ENCODE measurements at regions not wholly inside any gene's neighbourhood (a gene's known extent, or its start where the extent isn't known, plus 50 kb on each side); places are given as distances from the start of the nearest gene placed in this dataset.

DNA sequence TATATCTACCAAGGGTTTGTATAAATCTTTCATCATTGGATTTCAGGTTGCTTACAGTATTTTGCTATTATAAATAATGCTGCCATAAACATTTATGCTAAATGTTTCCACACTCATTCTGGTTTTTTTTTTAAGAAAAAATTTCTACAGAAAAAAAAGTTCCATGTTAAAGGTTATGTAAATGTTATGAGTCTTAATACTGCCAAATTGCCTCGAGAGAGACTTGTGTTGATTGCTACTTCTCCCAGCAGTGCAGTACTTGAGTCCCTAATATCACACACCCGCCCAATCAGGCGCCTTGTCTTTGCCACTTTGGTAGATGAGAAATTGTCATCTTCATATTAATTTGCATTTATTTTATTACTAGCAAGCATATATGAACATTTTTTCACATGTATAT, 96.7 kb upstream of the TMEM26 start:
- Histone ChIP-seq H3K27ac (no peak overlapping the region), H3K9me3 (peaks cover 0 to 3% (median 0%) of the 10 kb centered on the region in 4 donors), H3K4me1 (no peaks in the 10 kb centered on the region), H3K36me3 (no peaks in the 10 kb centered on the region), H3K4me3 (no peak overlapping the region), H3K27me3 (no peaks in the 10 kb centered on the region)
- TF ChIP-seq, protein P1, sequence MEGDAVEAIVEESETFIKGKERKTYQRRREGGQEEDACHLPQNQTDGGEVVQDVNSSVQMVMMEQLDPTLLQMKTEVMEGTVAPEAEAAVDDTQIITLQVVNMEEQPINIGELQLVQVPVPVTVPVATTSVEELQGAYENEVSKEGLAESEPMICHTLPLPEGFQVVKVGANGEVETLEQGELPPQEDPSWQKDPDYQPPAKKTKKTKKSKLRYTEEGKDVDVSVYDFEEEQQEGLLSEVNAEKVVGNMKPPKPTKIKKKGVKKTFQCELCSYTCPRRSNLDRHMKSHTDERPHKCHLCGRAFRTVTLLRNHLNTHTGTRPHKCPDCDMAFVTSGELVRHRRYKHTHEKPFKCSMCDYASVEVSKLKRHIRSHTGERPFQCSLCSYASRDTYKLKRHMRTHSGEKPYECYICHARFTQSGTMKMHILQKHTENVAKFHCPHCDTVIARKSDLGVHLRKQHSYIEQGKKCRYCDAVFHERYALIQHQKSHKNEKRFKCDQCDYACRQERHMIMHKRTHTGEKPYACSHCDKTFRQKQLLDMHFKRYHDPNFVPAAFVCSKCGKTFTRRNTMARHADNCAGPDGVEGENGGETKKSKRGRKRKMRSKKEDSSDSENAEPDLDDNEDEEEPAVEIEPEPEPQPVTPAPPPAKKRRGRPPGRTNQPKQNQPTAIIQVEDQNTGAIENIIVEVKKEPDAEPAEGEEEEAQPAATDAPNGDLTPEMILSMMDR (IDR thresholded peaks at IDR 0.05) = no peak
- TF ChIP-seq POLR2A (IDR thresholded peaks at IDR 0.05) (no peak), EP300 (IDR thresholded peaks at IDR 0.05) (no peak)
- 70 to 74% methylated on average over 3 of the region's 3 CpGs for WGBS, 2 donors
- DNase-seq (ENCODE audit: low spot score in 2 of 2) = no peak

DNA sequence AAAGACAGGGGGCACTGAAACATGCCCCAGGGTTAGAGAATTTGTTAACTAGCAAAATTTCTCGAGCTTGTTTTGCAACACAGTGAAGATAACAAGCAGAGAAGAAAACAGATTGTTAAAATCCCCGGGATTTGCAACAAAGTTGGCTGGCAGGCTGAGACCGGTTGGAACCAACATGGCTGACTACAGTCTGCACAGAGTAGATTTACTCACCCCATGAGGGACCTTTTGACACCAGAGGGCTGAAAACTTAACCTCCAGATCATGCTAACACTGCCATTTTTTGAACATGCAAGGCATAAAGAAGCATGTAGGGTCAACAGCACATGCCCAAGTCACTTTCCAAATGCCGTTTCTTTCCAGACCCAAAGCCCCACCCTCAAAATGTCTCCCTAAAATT, 95.2 kb upstream of the TMEM26 start:
- TF ChIP-seq EP300 (IDR thresholded peaks at IDR 0.05) = no peak
- TF ChIP-seq, protein P1 (IDR thresholded peaks at IDR 0.05) = no peak
- TF ChIP-seq POLR2A (IDR thresholded peaks at IDR 0.05) = no peak

DNA sequence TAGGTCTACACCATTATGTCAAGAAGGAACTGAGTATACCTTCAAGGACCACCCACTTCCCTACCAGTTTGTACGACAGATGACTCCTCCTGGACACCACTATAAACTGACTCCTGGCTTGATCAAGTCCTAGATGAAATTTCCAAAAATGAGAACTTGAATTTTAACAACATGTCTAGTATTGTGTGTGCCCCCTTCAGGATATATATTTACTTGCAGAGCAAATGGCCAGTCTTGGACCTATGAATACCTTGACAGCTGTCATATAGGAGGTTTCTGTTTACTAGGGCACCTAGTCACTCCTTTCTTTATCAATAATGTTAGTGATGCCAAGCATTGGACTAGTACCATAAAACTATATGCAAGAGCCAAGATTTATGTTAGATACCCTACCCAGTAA, 94.1 kb upstream of the TMEM26 start:
- Histone ChIP-seq H3K4me1 (no peaks in the 10 kb centered on the region), H3K4me3 (no peak overlapping the region), H3K27ac (no peak overlapping the region), H3K27me3 (no peaks in the 10 kb centered on the region), H3K9me3 (peaks cover 0 to 3% (median 0%) of the 10 kb centered on the region in 4 donors), H3K36me3 (no peaks in the 10 kb centered on the region)
- TF ChIP-seq, protein P1 (IDR thresholded peaks at IDR 0.05) = no peak
- no peak for TF ChIP-seq EP300 (IDR thresholded peaks at IDR 0.05)
- TF ChIP-seq POLR2A (IDR thresholded peaks at IDR 0.05) = no peak
- WGBS, 2 donors = 82 to 90% methylated on average over 1 of the region's 1 CpG
- no peak for DNase-seq (ENCODE audit: low spot score in 2 of 2)

More for the DNA sequence above, 95.2 kb upstream of the TMEM26 start:
- Histone ChIP-seq H3K27me3 (no peaks in the 10 kb centered on the region), H3K27ac (no peak overlapping the region), H3K9me3 (peaks cover 0 to 3% (median 0%) of the 10 kb centered on the region in 4 donors), H3K36me3 (no peaks in the 10 kb centered on the region), H3K4me1 (no peaks in the 10 kb centered on the region), H3K4me3 (no peak overlapping the region)
- WGBS, 2 donors = 76 to 87% methylated on average over 4 of the region's 4 CpGs
- DNase-seq (ENCODE audit: low spot score in 2 of 2) = no peak

DNA sequence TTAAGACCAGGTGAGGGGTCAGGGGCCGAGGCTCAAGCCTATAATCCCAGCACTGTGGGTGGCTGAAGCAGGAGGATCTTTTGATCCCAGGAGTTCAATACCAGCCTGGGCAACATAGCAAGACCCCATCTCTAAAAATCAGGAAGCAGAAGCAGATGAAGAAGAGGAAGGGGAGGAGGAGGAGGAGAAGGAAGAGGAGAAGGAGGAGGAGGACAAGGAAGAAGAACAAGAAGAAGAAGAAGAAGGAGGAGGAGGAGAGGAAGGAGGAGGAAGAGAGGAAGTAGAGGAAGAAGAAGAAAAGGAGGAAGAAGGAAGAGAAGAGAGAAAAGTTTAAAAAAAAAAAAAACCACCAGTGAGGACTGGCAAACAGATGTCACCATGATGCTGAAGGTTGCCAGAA, 92.0 kb upstream of the TMEM26 start:
- H3K4me1 ChIP-seq = no peaks in the 10 kb centered on the region
- H3K36me3 ChIP-seq = no peaks in the 10 kb centered on the region
- 71 to 81% methylated on average over 1 of the region's 1 CpG for WGBS, 2 donors
- no peak overlapping the region for H3K27ac ChIP-seq
- H3K27me3 ChIP-seq = no peaks in the 10 kb centered on the region
- H3K4me3 ChIP-seq = no peak overlapping the region
- no peak for DNase-seq (ENCODE audit: low spot score in 2 of 2)
- TF ChIP-seq, protein P1 (IDR thresholded peaks at IDR 0.05) = no peak
- no peak for TF ChIP-seq EP300 (IDR thresholded peaks at IDR 0.05)
- no peak for TF ChIP-seq POLR2A (IDR thresholded peaks at IDR 0.05)
- no peaks in the 10 kb centered on the region for H3K9me3 ChIP-seq

DNA sequence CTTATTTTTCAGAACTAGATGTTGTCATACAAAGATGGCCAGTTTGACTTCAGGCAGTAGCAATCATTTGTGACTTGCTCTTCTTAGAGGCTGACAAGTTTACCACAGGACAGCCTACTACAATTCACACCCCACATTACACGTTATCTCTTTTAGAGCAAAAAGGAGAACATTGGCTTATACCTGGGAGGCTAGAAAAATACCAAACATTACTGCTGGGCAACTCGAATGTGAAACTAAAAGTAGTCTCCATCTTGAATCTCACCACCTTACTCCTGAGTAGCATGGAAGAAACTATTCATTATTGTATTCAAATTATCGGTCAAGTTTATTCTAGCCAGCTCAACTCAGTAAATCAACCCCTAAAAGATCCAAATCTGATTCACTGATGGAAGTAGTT, 90.7 kb upstream of the TMEM26 start:
- DNase-seq (ENCODE audit: low spot score in 2 of 2) = no peak
- Histone ChIP-seq H3K9me3 (no peaks in the 10 kb centered on the region), H3K27ac (no peak overlapping the region), H3K36me3 (no peaks in the 10 kb centered on the region), H3K27me3 (no peaks in the 10 kb centered on the region), H3K4me1 (no peaks in the 10 kb centered on the region), H3K4me3 (no peak overlapping the region)
- 61 to 88% methylated on average over 3 of the region's 3 CpGs for WGBS, 2 donors
- TF ChIP-seq, protein P1 (IDR thresholded peaks at IDR 0.05) = no peak
- no peak for TF ChIP-seq EP300 (IDR thresholded peaks at IDR 0.05)
- TF ChIP-seq POLR2A (IDR thresholded peaks at IDR 0.05) = no peak
